ENCODE measurements at regions not wholly inside any gene's neighbourhood (a gene's known extent, or its start where the extent isn't known, plus 50 kb on each side); places are given as distances from the start of the nearest gene placed in this dataset.

DNA sequence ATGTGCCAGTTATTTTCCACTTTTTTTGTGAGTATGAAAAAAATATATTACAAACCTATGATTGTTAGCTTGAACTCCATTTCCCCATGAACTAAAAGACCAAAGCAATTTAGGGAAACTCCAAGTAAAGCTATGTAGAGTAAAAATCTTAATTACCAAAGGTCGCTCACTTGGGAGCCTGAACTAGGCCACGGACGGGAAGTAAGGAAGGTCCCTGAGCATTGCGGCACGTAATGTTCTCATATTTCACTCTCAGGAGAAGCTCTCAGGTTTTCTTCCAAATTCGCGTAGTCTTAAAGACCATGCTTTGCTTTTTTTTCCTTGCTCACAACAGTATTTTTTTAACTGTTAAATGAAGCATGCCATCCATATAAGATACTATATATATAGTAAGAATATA, 215.3 kb upstream of the RARB start:
- intact Hi-C loops (cut with micrococcal nuclease; ENCODE audit: unreplicated experiment) = no loop called here
- H3K9me3 ChIP-seq (ENCODE audit: insufficient read depth, low read depth) = no peaks in the 10 kb centered on the region
- H3K36me3 ChIP-seq (ENCODE audit: low read depth) = no peaks in the 10 kb centered on the region
- CTCF ChIA-PET = no interaction called here
- TF ChIP-seq, protein P1, sequence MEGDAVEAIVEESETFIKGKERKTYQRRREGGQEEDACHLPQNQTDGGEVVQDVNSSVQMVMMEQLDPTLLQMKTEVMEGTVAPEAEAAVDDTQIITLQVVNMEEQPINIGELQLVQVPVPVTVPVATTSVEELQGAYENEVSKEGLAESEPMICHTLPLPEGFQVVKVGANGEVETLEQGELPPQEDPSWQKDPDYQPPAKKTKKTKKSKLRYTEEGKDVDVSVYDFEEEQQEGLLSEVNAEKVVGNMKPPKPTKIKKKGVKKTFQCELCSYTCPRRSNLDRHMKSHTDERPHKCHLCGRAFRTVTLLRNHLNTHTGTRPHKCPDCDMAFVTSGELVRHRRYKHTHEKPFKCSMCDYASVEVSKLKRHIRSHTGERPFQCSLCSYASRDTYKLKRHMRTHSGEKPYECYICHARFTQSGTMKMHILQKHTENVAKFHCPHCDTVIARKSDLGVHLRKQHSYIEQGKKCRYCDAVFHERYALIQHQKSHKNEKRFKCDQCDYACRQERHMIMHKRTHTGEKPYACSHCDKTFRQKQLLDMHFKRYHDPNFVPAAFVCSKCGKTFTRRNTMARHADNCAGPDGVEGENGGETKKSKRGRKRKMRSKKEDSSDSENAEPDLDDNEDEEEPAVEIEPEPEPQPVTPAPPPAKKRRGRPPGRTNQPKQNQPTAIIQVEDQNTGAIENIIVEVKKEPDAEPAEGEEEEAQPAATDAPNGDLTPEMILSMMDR (conservative IDR thresholded peaks at IDR 0.05) = no peak
- TF ChIP-seq EZH2 (IDR thresholded peaks at IDR 0.05; ENCODE audit: low read depth) = no peak
- BruUV-seq (replicated peaks) = no TSS peak
- POLR2A ChIA-PET (ENCODE audit: unreplicated experiment) = no interaction called here
- H3K4me1 ChIP-seq (replicated peaks; ENCODE audit: insufficient read depth) = no peaks in the 10 kb centered on the region
- DNase-seq = no peak
- H3K79me2 ChIP-seq (ENCODE audit: low read depth) = no peaks in the 10 kb centered on the region
- H4K20me1 ChIP-seq (ENCODE audit: insufficient read depth) = no peaks in the 10 kb centered on the region
- H3K4me3 ChIP-seq = no peak overlapping the region
- no peak overlapping the region for H2AFZ ChIP-seq
- no peak overlapping the region for H3K4me2 ChIP-seq
- H3K27ac ChIP-seq = no peak overlapping the region
- no peaks in the 10 kb centered on the region for H3F3A ChIP-seq (ENCODE audit: insufficient read depth, low read depth)
- H3K27me3 ChIP-seq (ENCODE audit: insufficient read depth, low read depth) = no peaks in the 10 kb centered on the region
- no peaks in the 10 kb centered on the region for H3K9me2 ChIP-seq (ENCODE audit: insufficient read depth)

DNA sequence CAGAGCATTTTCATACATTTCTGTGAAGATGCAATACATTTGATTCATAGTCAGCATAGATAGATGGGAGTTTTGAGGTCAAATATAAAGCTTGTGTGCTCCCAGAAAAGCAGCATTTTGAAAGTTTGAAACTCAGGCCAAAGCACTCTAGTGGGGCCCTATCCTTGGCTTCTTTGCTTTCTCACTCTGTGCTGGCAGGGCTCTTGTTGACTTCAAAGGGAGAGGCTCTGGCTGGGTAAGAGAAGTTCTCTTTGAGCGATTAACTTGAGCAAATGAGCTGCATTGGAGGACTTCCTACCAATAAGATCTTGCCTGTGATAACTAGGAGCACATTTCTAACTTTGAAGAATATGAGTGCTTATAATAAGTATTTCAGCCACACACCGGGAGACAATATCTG, 214.0 kb upstream of the RARB start:
- BruUV-seq (replicated peaks) = no TSS peak
- ChIA-PET CTCF (no interaction called here), POLR2A (ENCODE audit: unreplicated experiment) (interaction anchor here (0.5 kb wide), 1 partner anchor 510 kb away, joined by 4 read pairs; no protein-coding TSS in a partner anchor)
- no peak overlapping the region for H3K4me2 ChIP-seq
- no peaks in the 10 kb centered on the region for H3K79me2 ChIP-seq (ENCODE audit: low read depth)
- H3K27me3 ChIP-seq (ENCODE audit: insufficient read depth, low read depth) = no peaks in the 10 kb centered on the region
- H2AFZ ChIP-seq = no peak overlapping the region
- no peaks in the 10 kb centered on the region for H3K9me2 ChIP-seq (ENCODE audit: insufficient read depth)
- H3K4me1 ChIP-seq (replicated peaks; ENCODE audit: insufficient read depth) = no peaks in the 10 kb centered on the region
- H3K36me3 ChIP-seq (ENCODE audit: low read depth) = no peaks in the 10 kb centered on the region
- H4K20me1 ChIP-seq (ENCODE audit: insufficient read depth) = no peaks in the 10 kb centered on the region
- intact Hi-C loops (cut with micrococcal nuclease; ENCODE audit: unreplicated experiment) = no loop called here
- no peak overlapping the region for H3K4me3 ChIP-seq
- TF ChIP-seq EZH2 (IDR thresholded peaks at IDR 0.05; ENCODE audit: low read depth) = no peak
- TF ChIP-seq, protein P1 (conservative IDR thresholded peaks at IDR 0.05) = no peak
- no peak for DNase-seq
- H3F3A ChIP-seq (ENCODE audit: insufficient read depth, low read depth) = no peaks in the 10 kb centered on the region
- H3K27ac ChIP-seq = no peak overlapping the region
- H3K9me3 ChIP-seq (ENCODE audit: insufficient read depth, low read depth) = no peaks in the 10 kb centered on the region

DNA sequence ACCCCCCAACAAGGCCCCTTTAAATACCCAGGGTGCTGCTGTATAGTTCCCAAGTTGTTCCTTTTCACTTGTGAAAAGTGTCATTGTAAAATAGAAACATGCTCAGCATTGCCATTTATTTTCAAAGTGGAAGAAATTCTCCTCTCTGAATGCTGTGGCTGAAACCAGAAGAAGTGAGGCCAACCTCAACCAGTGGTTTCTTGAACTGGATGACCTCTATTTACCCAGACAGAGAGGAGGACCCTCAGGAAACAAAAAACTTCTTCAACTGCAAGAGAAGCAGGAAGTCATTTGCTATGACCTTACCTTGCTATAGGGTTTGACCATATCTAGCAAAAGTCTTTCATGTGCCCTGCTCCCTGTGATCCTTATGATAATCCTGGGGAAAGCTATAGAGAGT, 209.7 kb upstream of the RARB start:
- H3K4me1 ChIP-seq (replicated peaks; ENCODE audit: insufficient read depth) = no peaks in the 10 kb centered on the region
- DNase-seq = no peak
- no peak overlapping the region for H3K4me3 ChIP-seq
- no peaks in the 10 kb centered on the region for H3K27me3 ChIP-seq (ENCODE audit: insufficient read depth, low read depth)
- ChIA-PET CTCF (no interaction called here), POLR2A (ENCODE audit: unreplicated experiment) (no interaction called here)
- no TSS peak for BruUV-seq (replicated peaks)
- H3F3A ChIP-seq (ENCODE audit: insufficient read depth, low read depth) = no peaks in the 10 kb centered on the region
- no peaks in the 10 kb centered on the region for H3K9me3 ChIP-seq (ENCODE audit: insufficient read depth, low read depth)
- TF ChIP-seq, protein P1 (conservative IDR thresholded peaks at IDR 0.05) = no peak
- TF ChIP-seq EZH2 (IDR thresholded peaks at IDR 0.05; ENCODE audit: low read depth) = no peak
- no peak overlapping the region for H2AFZ ChIP-seq
- H4K20me1 ChIP-seq (ENCODE audit: insufficient read depth) = no peaks in the 10 kb centered on the region
- no peaks in the 10 kb centered on the region for H3K79me2 ChIP-seq (ENCODE audit: low read depth)
- intact Hi-C loops (cut with micrococcal nuclease; ENCODE audit: unreplicated experiment) = no loop called here
- H3K27ac ChIP-seq = no peak overlapping the region
- no peak overlapping the region for H3K4me2 ChIP-seq
- no peaks in the 10 kb centered on the region for H3K9me2 ChIP-seq (ENCODE audit: insufficient read depth)
- H3K36me3 ChIP-seq (ENCODE audit: low read depth) = no peaks in the 10 kb centered on the region

All from PC-9 (cell line).